Endothelial cell of umbilical vein (primary cell): ENCODE measurements at regions not wholly inside any gene's neighbourhood (a gene's known extent, or its start where the extent isn't known, plus 50 kb on each side); places are given as distances from the start of the nearest gene placed in this dataset.

Source experiments
- BruUV-seq: library from RNA; stranded (reverse); fragments of 400-500 nt; replicated peaks from 2 replicates; lab custom pipeline; 2021; lab: Mats Ljungman, UMichigan
- CTCF ChIA-PET: fragments of 300-600, 350-600 bp; sonication (Branson Sonifier 250); formaldehyde crosslinking; loops from one replicate; lab custom pipeline; 2021; ENCODE audit warnings: antibody characterized with exemption, inconsistent platforms; lab: Charles Lee
- POLR2A ChIA-PET: fragments of 300-600, 350-600 bp; sonication (Branson Sonifier 250); formaldehyde crosslinking; loops from one replicate; lab custom pipeline; 2021; ENCODE audit warnings: antibody characterized with exemption, inconsistent platforms; lab: Charles Lee
- DNase-seq: peaks from one replicate; pipeline ENCODE4 v3.0.0-alpha.2; 2011; ENCODE audit warnings: low read depth, low spot score
- FAIRE-seq: peaks from 2 replicates; lab custom pipeline; 2011; peaks lifted over from hg19 to GRCh38; lab: Jason Lieb, UNC
- H2AFZ ChIP-seq: 2 replicates; pipeline ENCODE4 v1.6.0; 2012; ENCODE audit warnings: low read depth, low read length, control low read depth, inconsistent platforms
- H3K27ac ChIP-seq: 2 replicates; pipeline ENCODE4 v1.5.1; 2011; ENCODE audit warnings: low read depth, mild to moderate bottlenecking, control low read depth, low read length, moderate library complexity; ENCODE audit not compliant: insufficient read depth
- H3K27me3 ChIP-seq, 2 experiments: 2 replicates each; pipeline versions ENCODE4 v1.6.0 to v1.6.1; 2011; ENCODE audit warnings: low read length in 2 of 2, mixed read lengths in 1 of 2; ENCODE audit not compliant: control insufficient read depth in 2 of 2, insufficient read depth in 2 of 2
- H3K36me3 ChIP-seq, 2 experiments: 2 replicates in 1 of 2; 3 replicates in 1 of 2; pipeline ENCODE4 v1.5.1; 2011; ENCODE audit warnings: low read length in 2 of 2, mild to moderate bottlenecking in 1 of 2, moderate library complexity in 1 of 2; ENCODE audit not compliant: control insufficient read depth in 2 of 2, insufficient read depth in 2 of 2; ENCODE audit errors: extremely low read depth in 1 of 2
- H3K4me1 ChIP-seq: 3 replicates; pipeline ENCODE4 v1.5.1; 2011; ENCODE audit warnings: mild to moderate bottlenecking, low read length; ENCODE audit not compliant: control insufficient read depth, insufficient read depth; ENCODE audit errors: extremely low read depth
- H3K4me2 ChIP-seq: 2 replicates; pipeline ENCODE4 v1.6.1; 2011; ENCODE audit warnings: low read length, control low read depth, mixed read lengths; ENCODE audit not compliant: insufficient read depth
- H3K4me3 ChIP-seq, 3 experiments: fragments of 200-600 bp in 1 of 3; sonication (generic), shearing (Covaris generic) in 1 of 3; replicated peaks in 1 of 3; 2 replicates each; pipeline ENCODE4 v1.5.1; 2011 to 2016; ENCODE audit warnings: control low read depth in 3 of 3, low read length in 3 of 3, mild to moderate bottlenecking in 2 of 3, inconsistent platforms in 1 of 3, low read depth in 1 of 3, moderate library complexity in 1 of 3; ENCODE audit not compliant: insufficient read depth in 1 of 3
- H3K79me2 ChIP-seq: 2 replicates; pipeline ENCODE4 v1.6.0; 2012; ENCODE audit warnings: low read length, inconsistent platforms; ENCODE audit not compliant: control insufficient read depth, insufficient read depth
- H3K9ac ChIP-seq: replicated peaks from 2 replicates; pipeline ENCODE3; 2011; ENCODE audit warnings: low read length, control low read depth; ENCODE audit not compliant: insufficient read depth; ENCODE audit errors: extremely low read depth
- H3K9me1 ChIP-seq: replicated peaks from 3 replicates; pipeline ENCODE4 v1.6.0; 2011; ENCODE audit warnings: mild to moderate bottlenecking, low read length; ENCODE audit not compliant: control insufficient read depth, insufficient read depth; ENCODE audit errors: extremely low read depth
- H3K9me3 ChIP-seq: replicated peaks from 2 replicates; pipeline ENCODE4 v1.5.1; 2012; ENCODE audit warnings: low read length, inconsistent platforms; ENCODE audit not compliant: control insufficient read depth, insufficient read depth
- H4K20me1 ChIP-seq: replicated peaks from 2 replicates; pipeline ENCODE3; 2011; ENCODE audit warnings: mild to moderate bottlenecking, low read length; ENCODE audit not compliant: control insufficient read depth, insufficient read depth; ENCODE audit errors: extremely low read depth
- FOS ChIP-seq: IDR thresholded peaks from 2 replicates; pipeline ENCODE4 v1.6.1; 2011; ENCODE audit warnings: mild to moderate bottlenecking, low read length, moderate library complexity, borderline replicate concordance; ENCODE audit not compliant: insufficient read depth
- GATA2 ChIP-seq: IDR thresholded peaks from 2 replicates; pipeline ENCODE4 v1.7.0; 2011; ENCODE audit warnings: low read depth, mild to moderate bottlenecking, moderate library complexity, mixed read lengths, low read length; ENCODE audit not compliant: insufficient read length, insufficient read depth
- JUN ChIP-seq: IDR thresholded peaks from 2 replicates; pipeline ENCODE4 v1.6.1; 2011; ENCODE audit warnings: borderline replicate concordance, low read depth; ENCODE audit not compliant: insufficient read length, insufficient read depth
- MYC ChIP-seq: IDR thresholded peaks from one replicate; pipeline ENCODE4 v1.6.1; 2011; ENCODE audit warnings: mild to moderate bottlenecking, low read depth, low read length
- POLR2A ChIP-seq: IDR thresholded peaks from 2 replicates; pipeline ENCODE4 v1.6.1; 2012; ENCODE audit warnings: low read depth, mild to moderate bottlenecking, control low read depth, low read length
- POLR2AphosphoS5 ChIP-seq: IDR thresholded peaks from 2 replicates; pipeline ENCODE4 v1.6.1; 2012; ENCODE audit warnings: low read depth, mild to moderate bottlenecking, control low read depth, low read length, moderate library complexity; ENCODE audit not compliant: insufficient read depth
- dilution Hi-C: fragments of 300-500 bp; cut with MboI; formaldehyde crosslinking; loops from one replicate; pipeline ENCODE4 v1.15.0; 2019; ENCODE audit warnings: low sequenced_read_pairs; ENCODE audit not compliant: extremely low pct_ligation_motif_present
- intact Hi-C: fragments of 100-400 bp; cut with micrococcal nuclease; formaldehyde crosslinking; loops from one replicate; pipeline ENCODE4 v1.10.0; 2022
- TF ChIP-seq, protein P1 (sequence below), 2 donors: IDR thresholded peaks; 1 replicate in 1 of 2; 2 replicates in 1 of 2; pipeline ENCODE4 v1.5.1; 2011; ENCODE audit warnings: low read length in 2 of 2, mild to moderate bottlenecking in 2 of 2, moderate library complexity in 2 of 2, control low read depth in 1 of 2, inconsistent platforms in 1 of 2, low read depth in 1 of 2; ENCODE audit not compliant: insufficient read depth in 1 of 2; ENCODE audit errors: extremely low read depth in 1 of 2
- TF ChIP-seq, protein P2 (sequence below): IDR thresholded peaks from 2 replicates; pipeline ENCODE4 v1.6.1; 2011; ENCODE audit not compliant: insufficient read depth, insufficient read length

DNA sequence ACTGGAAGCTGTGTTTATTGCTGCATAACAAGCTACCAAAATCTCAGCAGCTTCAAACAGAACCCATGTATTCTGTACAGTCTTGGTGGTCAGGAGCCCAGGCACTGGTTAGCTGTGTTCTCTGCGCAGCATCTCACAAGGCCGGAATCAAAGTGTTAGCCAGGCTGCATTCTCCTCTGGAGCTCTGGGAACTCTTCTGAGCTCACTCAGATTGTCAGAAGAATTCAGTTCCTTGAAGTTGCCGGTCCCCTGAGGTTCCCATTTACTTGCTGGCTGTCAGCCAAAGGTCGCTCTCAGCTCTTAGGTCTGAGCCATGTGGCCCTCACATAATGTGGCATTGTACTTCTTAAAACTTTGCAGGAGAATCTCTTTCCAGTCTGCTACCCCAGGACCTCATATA is 123.6 kb upstream of the SMIM21 start:
- no peaks in the 10 kb centered on the region for H3K36me3 ChIP-seq
- no peak overlapping the region for H3K9ac ChIP-seq
- no peak overlapping the region for H3K27ac ChIP-seq
- intact Hi-C loops = no loop called here
- H3K9me3 ChIP-seq = peaks cover 3% of the 10 kb centered on the region
- no peak overlapping the region for H3K4me2 ChIP-seq
- FAIRE-seq (no peak), DNase-seq (no peak)
- H4K20me1 ChIP-seq = no peaks in the 10 kb centered on the region
- H3K4me1 ChIP-seq = no peaks in the 10 kb centered on the region
- CTCF ChIA-PET = no interaction called here
- H3K9me1 ChIP-seq = no peaks in the 10 kb centered on the region
- H3K27me3 ChIP-seq = no peaks in the 10 kb centered on the region
- no peak for TF ChIP-seq FOS
- no peak for TF ChIP-seq JUN
- TF ChIP-seq, protein P1, sequence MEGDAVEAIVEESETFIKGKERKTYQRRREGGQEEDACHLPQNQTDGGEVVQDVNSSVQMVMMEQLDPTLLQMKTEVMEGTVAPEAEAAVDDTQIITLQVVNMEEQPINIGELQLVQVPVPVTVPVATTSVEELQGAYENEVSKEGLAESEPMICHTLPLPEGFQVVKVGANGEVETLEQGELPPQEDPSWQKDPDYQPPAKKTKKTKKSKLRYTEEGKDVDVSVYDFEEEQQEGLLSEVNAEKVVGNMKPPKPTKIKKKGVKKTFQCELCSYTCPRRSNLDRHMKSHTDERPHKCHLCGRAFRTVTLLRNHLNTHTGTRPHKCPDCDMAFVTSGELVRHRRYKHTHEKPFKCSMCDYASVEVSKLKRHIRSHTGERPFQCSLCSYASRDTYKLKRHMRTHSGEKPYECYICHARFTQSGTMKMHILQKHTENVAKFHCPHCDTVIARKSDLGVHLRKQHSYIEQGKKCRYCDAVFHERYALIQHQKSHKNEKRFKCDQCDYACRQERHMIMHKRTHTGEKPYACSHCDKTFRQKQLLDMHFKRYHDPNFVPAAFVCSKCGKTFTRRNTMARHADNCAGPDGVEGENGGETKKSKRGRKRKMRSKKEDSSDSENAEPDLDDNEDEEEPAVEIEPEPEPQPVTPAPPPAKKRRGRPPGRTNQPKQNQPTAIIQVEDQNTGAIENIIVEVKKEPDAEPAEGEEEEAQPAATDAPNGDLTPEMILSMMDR (IDR thresholded peaks at IDR 0.05; ENCODE audit: extremely low read depth in 1 of 2, insufficient read depth in 1 of 2, low read depth in 1 of 2, low read length in 2 of 2) = no peak
- TF ChIP-seq POLR2AphosphoS5 = no peak
- no peak for TF ChIP-seq MYC
- H3K4me3 ChIP-seq = no peak overlapping the region
- no TSS peak for BruUV-seq
- POLR2A ChIA-PET = no interaction called here
- dilution Hi-C loops = no loop called here
- no peaks in the 10 kb centered on the region for H3K79me2 ChIP-seq
- no peak overlapping the region for H2AFZ ChIP-seq

DNA sequence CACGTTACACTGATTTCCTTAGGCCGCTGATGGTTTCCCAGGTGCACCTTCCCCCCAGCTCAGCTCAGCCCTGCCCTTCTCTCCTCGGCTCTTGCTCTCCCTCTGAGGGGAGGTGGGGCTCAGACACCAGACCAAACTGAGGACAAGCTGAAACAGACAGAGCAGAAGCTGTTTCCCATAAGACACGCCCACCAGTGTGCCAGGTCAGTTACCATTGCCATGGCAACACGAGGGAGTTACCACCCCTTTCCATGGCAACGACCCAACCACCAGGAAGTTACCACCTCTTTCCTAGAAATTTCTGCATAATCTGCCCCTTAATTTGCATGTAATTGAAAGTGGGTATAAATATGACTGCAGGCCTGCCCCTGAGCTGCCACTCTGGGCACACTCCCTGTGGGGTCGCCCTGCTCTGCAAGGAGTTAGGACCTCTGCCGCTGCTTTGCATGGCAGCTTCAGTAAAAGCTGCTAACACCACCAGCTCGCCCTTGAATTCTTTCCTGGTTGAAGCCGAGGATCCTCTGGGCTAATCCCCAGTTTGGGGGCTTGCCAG is 120.9 kb upstream of the SMIM21 start:
- dilution Hi-C loops (no loop called here), intact Hi-C loops (no loop called here)
- no peak for DNase-seq
- no peaks in the 10 kb centered on the region for H4K20me1 ChIP-seq
- no peak overlapping the region for H3K9ac ChIP-seq
- ChIA-PET CTCF (no interaction called here), POLR2A (no interaction called here)
- FAIRE-seq = no peak
- no peak overlapping the region for H2AFZ ChIP-seq
- TF ChIP-seq FOS (no peak), POLR2AphosphoS5 (no peak), GATA2 (no peak), POLR2A (no peak)
- TF ChIP-seq, protein P1 (IDR thresholded peaks at IDR 0.05; ENCODE audit: extremely low read depth in 1 of 2, insufficient read depth in 1 of 2, low read depth in 1 of 2, low read length in 2 of 2) = no peak
- TF ChIP-seq, protein P2, sequence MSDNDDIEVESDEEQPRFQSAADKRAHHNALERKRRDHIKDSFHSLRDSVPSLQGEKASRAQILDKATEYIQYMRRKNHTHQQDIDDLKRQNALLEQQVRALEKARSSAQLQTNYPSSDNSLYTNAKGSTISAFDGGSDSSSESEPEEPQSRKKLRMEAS = no peak
- no peaks in the 10 kb centered on the region for H3K27me3 ChIP-seq
- H3K4me1 ChIP-seq = no peaks in the 10 kb centered on the region
- no TSS peak for BruUV-seq
- no peak overlapping the region for H3K4me2 ChIP-seq
- H3K27ac ChIP-seq = no peak overlapping the region
- no peaks in the 10 kb centered on the region for H3K79me2 ChIP-seq
- no peaks in the 10 kb centered on the region for H3K9me1 ChIP-seq
- H3K36me3 ChIP-seq = no peaks in the 10 kb centered on the region
- H3K9me3 ChIP-seq = peaks cover 3% of the 10 kb centered on the region
- H3K4me3 ChIP-seq = no peak overlapping the region
